Epithelial cell of prostate (primary cell): ENCODE measurements at regions not wholly inside any gene's neighbourhood (a gene's known extent, or its start where the extent isn't known, plus 50 kb on each side); places are given as distances from the start of the nearest gene placed in this dataset.

ENCODE experiments used
- DNase-seq: peaks from one replicate; pipeline ENCODE4 v3.0.0-alpha.2; 2011; ENCODE audit warnings: low read depth, low spot score
- H3K27ac ChIP-seq: fragments of 450-650 bp; 2 replicates; pipeline ENCODE4 v1.5.1; 2017; ENCODE audit warnings: mild to moderate bottlenecking

- DNase-seq: no peak
- no peak overlapping the region for H3K27ac ChIP-seq
Observed at GRCh38 chr6:68410021-68410420, 225.1 kb upstream of the ADGRB3 start.

- DNase-seq: no peak
- no peak overlapping the region for H3K27ac ChIP-seq
Observed at GRCh38 chr6:68400396-68400795, 234.7 kb upstream of the ADGRB3 start.

- DNase-seq: no peak
Observed at GRCh38 chr6:68391953-68392352, 243.1 kb upstream of the ADGRB3 start.

GRCh38 chr6:68372991-68373390, 262.1 kb upstream of the ADGRB3 start:
- DNase-seq: no peak
- H3K27ac ChIP-seq: no peak overlapping the region

More at GRCh38 chr6:68391953-68392352, 243.1 kb upstream of the ADGRB3 start:
- no peak overlapping the region for H3K27ac ChIP-seq

- H3K27ac ChIP-seq: no peak overlapping the region
Observed at GRCh38 chr6:68368845-68369244, 266.2 kb upstream of the ADGRB3 start.

GRCh38 chr6:68364271-68364805, 270.7 kb upstream of the ADGRB3 start:
- no peak overlapping the region for H3K27ac ChIP-seq
- no peak for DNase-seq

More at GRCh38 chr6:68368845-68369244, 266.2 kb upstream of the ADGRB3 start:
- DNase-seq: no peak

- no peak overlapping the region for H3K27ac ChIP-seq
- no peak for DNase-seq
Observed at GRCh38 chr6:68343901-68344300, 291.2 kb upstream of the ADGRB3 start.

GRCh38 chr6:68342286-68342685, 292.8 kb upstream of the ADGRB3 start:
- DNase-seq: no peak
- no peak overlapping the region for H3K27ac ChIP-seq

- DNase-seq: no peak
- H3K27ac ChIP-seq: no peak overlapping the region
Observed at GRCh38 chr6:68339488-68340131, 295.5 kb upstream of the ADGRB3 start.

GRCh38 chr6:68333442-68333841, 301.6 kb upstream of the ADGRB3 start:
- no peak overlapping the region for H3K27ac ChIP-seq
- no peak for DNase-seq

GRCh38 chr6:68328156-68328555, 306.9 kb upstream of the ADGRB3 start:
- DNase-seq: no peak
- H3K27ac ChIP-seq: no peak overlapping the region

GRCh38 chr6:68326762-68327161, 308.3 kb upstream of the ADGRB3 start:
- no peak for DNase-seq
- H3K27ac ChIP-seq: no peak overlapping the region

GRCh38 chr6:68317366-68317765, 317.7 kb upstream of the ADGRB3 start:
- H3K27ac ChIP-seq: no peak overlapping the region
- DNase-seq: no peak

GRCh38 chr6:68313911-68314310, 321.2 kb upstream of the ADGRB3 start:
- DNase-seq: no peak
- H3K27ac ChIP-seq: no peak overlapping the region

GRCh38 chr6:68307301-68307700, 327.8 kb upstream of the ADGRB3 start:
- no peak for DNase-seq
- no peak overlapping the region for H3K27ac ChIP-seq

GRCh38 chr6:68296126-68296525, 339.0 kb upstream of the ADGRB3 start:
- no peak overlapping the region for H3K27ac ChIP-seq
- DNase-seq: no peak

GRCh38 chr6:68282646-68283045, 352.4 kb upstream of the ADGRB3 start:
- H3K27ac ChIP-seq: no peak overlapping the region

GRCh38 chr6:68279793-68280557, 355.1 kb upstream of the ADGRB3 start:
- H3K27ac ChIP-seq: no peak overlapping the region
- DNase-seq: no peak

More at GRCh38 chr6:68282646-68283045, 352.4 kb upstream of the ADGRB3 start:
- DNase-seq: no peak

- no peak for DNase-seq
- no peak overlapping the region for H3K27ac ChIP-seq
Observed at GRCh38 chr6:68273297-68273696, 361.8 kb upstream of the ADGRB3 start.

- H3K27ac ChIP-seq: no peak overlapping the region
- DNase-seq: no peak
Observed at GRCh38 chr6:68256391-68256790, 378.7 kb upstream of the ADGRB3 start.

- no peak for DNase-seq
- no peak overlapping the region for H3K27ac ChIP-seq
Observed at GRCh38 chr6:68252632-68253031, 382.4 kb upstream of the ADGRB3 start.
